Astrocyte (in vitro differentiated cells and primary cell): ENCODE measurements at regions not wholly inside any gene's neighbourhood (a gene's known extent, or its start where the extent isn't known, plus 50 kb on each side); places are given as distances from the start of the nearest gene placed in this dataset.

Source experiments
- CTCF ChIP-seq: IDR thresholded peaks from 2 replicates; pipeline ENCODE4 v1.5.1; 2011; ENCODE audit warnings: low read depth, mild to moderate bottlenecking, inconsistent platforms, low read length, moderate library complexity; ENCODE audit not compliant: insufficient read depth
- EZH2 ChIP-seq: IDR thresholded peaks from 2 replicates; pipeline ENCODE4 v1.6.1; 2012; ENCODE audit warnings: mild to moderate bottlenecking, low read length, inconsistent platforms; ENCODE audit not compliant: insufficient read depth

DNA sequence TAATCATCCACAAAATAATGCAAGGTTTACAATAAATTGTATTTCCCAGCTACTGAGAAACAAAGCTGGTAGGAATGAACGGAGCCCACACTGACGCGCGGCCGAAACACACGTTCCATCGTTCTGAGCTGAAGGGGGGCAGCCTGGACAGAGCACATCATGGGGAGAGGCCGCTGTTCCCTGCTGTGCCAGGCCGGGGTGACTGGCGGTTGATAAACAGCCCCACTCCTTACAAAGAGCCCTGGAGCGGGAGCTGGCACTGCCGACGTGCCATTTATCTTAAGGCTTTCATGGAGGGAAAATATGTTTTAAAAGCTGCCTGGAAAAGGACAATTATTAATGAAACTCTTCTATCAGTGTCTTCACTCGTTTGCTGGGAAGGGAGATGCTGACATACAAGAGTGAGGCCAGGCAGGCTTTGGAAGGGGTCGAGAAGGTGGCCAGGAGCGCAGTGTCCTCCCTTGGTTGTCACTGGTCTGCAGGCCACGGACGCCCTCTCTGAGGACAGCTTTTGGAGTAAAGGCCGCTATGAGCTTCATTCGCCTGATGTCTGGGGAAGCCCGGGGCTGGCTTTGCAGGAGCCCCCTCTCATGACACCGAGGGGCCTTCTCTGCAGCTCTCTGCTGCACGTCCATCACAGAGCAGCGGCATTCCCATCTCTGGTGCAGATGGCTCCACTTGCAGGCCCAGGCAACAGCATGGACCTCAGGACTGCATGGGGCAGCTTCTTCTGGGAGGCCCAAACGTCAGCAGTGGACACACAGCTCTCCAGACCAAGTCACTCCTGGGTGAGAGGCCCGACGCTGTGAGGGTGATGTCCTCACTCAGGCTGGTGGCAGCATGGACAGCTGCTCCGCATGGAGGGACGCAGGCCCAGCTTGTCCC lies 355.3 kb upstream of the SFSWAP start:
- TF ChIP-seq CTCF: no peak
- no peak for TF ChIP-seq EZH2
